OCI-LY3 (cell line): ENCODE measurements at regions not wholly inside any gene's neighbourhood (a gene's known extent, or its start where the extent isn't known, plus 50 kb on each side); places are given as distances from the start of the nearest gene placed in this dataset.

Source experiments
- CTCF ChIP-seq: fragments of 200-600, 300-600 bp; sonication (generic); IDR thresholded peaks from 2 replicates; pipeline ENCODE4 v1.5.1; 2014; ENCODE audit warnings: antibody characterized with exemption, low read length, low read depth
- EZH2phosphoT487 ChIP-seq: fragments of 200-600 bp; shearing (Covaris generic); IDR thresholded peaks from 2 replicates; pipeline ENCODE4 v1.6.1; 2018; ENCODE audit warnings: antibody characterized with exemption, mixed run types, low read depth

GRCh38 chr12:125222876-125223275 is 157.6 kb downstream of the AACS start:
- TF ChIP-seq CTCF (no peak), EZH2phosphoT487 (no peak)
